ENCODE measurements at regions not wholly inside any gene's neighbourhood (a gene's known extent, or its start where the extent isn't known, plus 50 kb on each side); places are given as distances from the start of the nearest gene placed in this dataset.

- H3K9me3 ChIP-seq: no peaks in the 10 kb centered on the region
- H3K27ac ChIP-seq: no peak overlapping the region
- no peaks in the 10 kb centered on the region for H3K27me3 ChIP-seq
- intact Hi-C loops (cut with DNase I): no loop called here
- H3K4me1 ChIP-seq: no peaks in the 10 kb centered on the region
- DNase-seq: no peak
- WGBS, 2 donors: 88 to 91% methylated on average over 1 of the region's 1 CpG
- TF ChIP-seq CTCF (IDR thresholded peaks at IDR 0.05): no peak
- no peak for TF ChIP-seq POLR2A (IDR thresholded peaks at IDR 0.05)
- no peaks in the 10 kb centered on the region for H3K36me3 ChIP-seq
- no peak overlapping the region for H3K4me3 ChIP-seq (replicated peaks in 1 of 3)
These were observed 535.6 kb upstream of the GHITM start for GRCh38 chr10:83603708-83604107.

GRCh38 chr10:83605783-83606630 lies 533.3 kb upstream of the GHITM start:
- intact Hi-C loops (cut with DNase I): no loop called here
- WGBS, 2 donors: 85 to 90% methylated on average over 2 of the region's 2 CpGs

DNA sequence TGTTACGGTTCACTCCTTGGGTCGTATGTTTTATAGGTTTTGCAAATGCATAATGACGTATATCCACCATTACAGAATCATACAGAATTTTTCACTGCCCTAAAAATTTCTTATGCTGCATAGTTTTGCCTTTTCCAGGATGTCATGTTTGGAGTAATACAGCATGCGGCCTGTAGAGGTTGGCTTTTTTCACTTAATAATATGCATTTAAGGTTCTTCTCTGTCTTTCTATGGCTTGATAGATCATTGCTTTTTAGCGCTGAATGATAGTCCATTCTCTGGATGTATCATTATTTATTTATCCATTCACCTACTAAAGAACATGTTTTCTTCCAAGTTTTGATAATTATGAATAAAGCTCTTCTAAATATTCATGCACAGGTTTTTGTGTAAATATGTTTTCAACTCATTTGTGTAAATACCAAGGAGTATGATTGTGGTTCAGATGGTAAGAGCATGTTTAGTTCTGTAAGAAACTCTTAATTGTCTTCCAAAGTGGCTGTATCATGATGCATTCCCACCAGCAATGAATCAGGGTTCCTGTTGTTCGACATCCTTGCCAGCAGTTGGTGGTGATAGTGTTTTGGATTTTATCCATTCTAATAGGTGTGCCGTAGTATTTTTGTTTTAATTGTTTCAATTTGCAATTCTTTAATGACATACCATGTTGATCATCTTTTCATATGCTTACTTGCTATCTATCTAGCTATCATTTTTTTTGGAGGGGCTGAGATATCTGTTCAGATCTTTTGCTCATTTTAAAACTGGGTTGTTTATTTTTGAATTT lies 531.2 kb upstream of the GHITM start:
- no peaks in the 10 kb centered on the region for H3K9me3 ChIP-seq
- no peaks in the 10 kb centered on the region for H3K36me3 ChIP-seq
- H3K4me1 ChIP-seq: peaks cover 0 to 4% of the 10 kb centered on the region in 2 donors
- no peaks in the 10 kb centered on the region for H3K27me3 ChIP-seq
- H3K27ac ChIP-seq: no peak overlapping the region
- DNase-seq: no peak
- no peak overlapping the region for H3K4me3 ChIP-seq (replicated peaks in 1 of 3)
- intact Hi-C loops (cut with DNase I): no loop called here
- TF ChIP-seq CTCF (IDR thresholded peaks at IDR 0.05): no peak
- no peak for TF ChIP-seq POLR2A (IDR thresholded peaks at IDR 0.05)
- 87 to 95% methylated on average over 7 of the region's 7 CpGs for WGBS, 2 donors

More at GRCh38 chr10:83605783-83606630, 533.3 kb upstream of the GHITM start:
- no peaks in the 10 kb centered on the region for H3K36me3 ChIP-seq
- no peaks in the 10 kb centered on the region for H3K9me3 ChIP-seq
- H3K4me3 ChIP-seq (replicated peaks in 1 of 3): no peak overlapping the region
- no peaks in the 10 kb centered on the region for H3K27me3 ChIP-seq
- TF ChIP-seq CTCF (IDR thresholded peaks at IDR 0.05): no peak
- no peak for TF ChIP-seq POLR2A (IDR thresholded peaks at IDR 0.05)
- no peaks in the 10 kb centered on the region for H3K4me1 ChIP-seq
- DNase-seq: no peak
- H3K27ac ChIP-seq: no peak overlapping the region

DNA sequence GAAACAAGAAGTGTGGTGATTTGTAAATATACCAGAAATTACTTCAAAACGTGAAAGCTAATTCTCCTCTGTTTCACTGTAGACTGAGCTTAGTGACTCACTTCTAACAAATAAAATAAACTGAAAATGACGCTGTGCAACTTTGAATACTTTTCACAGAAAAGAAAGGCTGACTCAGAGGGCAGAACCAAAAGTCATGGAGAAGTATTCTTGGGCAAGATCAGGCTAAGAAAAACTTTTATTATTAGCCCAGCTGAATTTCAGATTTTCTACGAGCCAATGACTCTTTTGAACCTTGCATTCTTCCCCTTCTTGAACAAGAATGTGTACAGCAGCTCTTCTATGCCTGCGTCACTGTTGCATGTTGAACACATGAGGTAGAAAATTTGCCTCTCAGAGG lies 527.3 kb upstream of the GHITM start:
- H3K9me3 ChIP-seq: no peaks in the 10 kb centered on the region
- peak in 1 of 2 donors; percentile 6 for DNase-seq
- H3K4me1 ChIP-seq: peaks cover 0 to 4% of the 10 kb centered on the region in 2 donors
- WGBS, 2 donors: 31 to 40% methylated on average over 4 of the region's 4 CpGs
- no peaks in the 10 kb centered on the region for H3K36me3 ChIP-seq
- H3K27me3 ChIP-seq: no peaks in the 10 kb centered on the region
- intact Hi-C loops (cut with DNase I): no loop called here
- no peak overlapping the region for H3K27ac ChIP-seq
- H3K4me3 ChIP-seq (replicated peaks in 1 of 3): no peak overlapping the region
- TF ChIP-seq CTCF (IDR thresholded peaks at IDR 0.05) (no peak), POLR2A (IDR thresholded peaks at IDR 0.05) (no peak)

DNA sequence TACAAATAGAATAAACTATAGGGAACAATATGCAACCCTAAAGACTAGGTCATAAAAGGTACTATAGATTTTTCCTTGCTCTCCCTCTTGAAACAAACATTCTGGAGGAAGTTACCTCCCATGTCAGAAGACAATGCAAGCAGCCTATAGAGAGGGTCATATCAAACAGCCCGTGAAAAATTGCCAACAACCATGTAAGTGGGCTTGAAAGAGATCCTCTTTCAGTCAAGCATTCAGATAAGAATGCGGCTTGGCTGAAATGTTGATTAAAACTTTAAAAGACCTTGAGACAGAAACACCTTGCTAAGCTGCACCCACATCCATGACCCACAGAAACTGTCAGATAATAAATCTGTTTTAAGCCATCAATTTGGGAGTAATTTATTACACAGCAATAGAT lies 526.6 kb upstream of the GHITM start:
- intact Hi-C loops (cut with DNase I): no loop called here
- Histone ChIP-seq H3K9me3 (no peaks in the 10 kb centered on the region), H3K36me3 (no peaks in the 10 kb centered on the region), H3K4me3 (replicated peaks in 1 of 3) (no peak overlapping the region), H3K27me3 (no peaks in the 10 kb centered on the region), H3K27ac (no peak overlapping the region), H3K4me1 (peaks cover 0 to 4% of the 10 kb centered on the region in 2 donors)
- DNase-seq: no peak
- TF ChIP-seq POLR2A (IDR thresholded peaks at IDR 0.05): no peak
- no peak for TF ChIP-seq CTCF (IDR thresholded peaks at IDR 0.05)
- WGBS, 2 donors: 26 to 40% methylated on average over 2 of the region's 2 CpGs

Measured in thyroid gland (tissue), 4 donors.